ENCODE measurements at regions not wholly inside any gene's neighbourhood (a gene's known extent, or its start where the extent isn't known, plus 50 kb on each side); places are given as distances from the start of the nearest gene placed in this dataset.

GRCh38 chr1:188941986-188942385 lies 1535.7 kb downstream of the BRINP3 start:
- Histone ChIP-seq H3K27me3 (ENCODE audit: insufficient read depth, low read length, poor library complexity, severe bottlenecking) (no peaks in the 10 kb centered on the region), H3K27ac (ENCODE audit: low read depth, low read length) (no peak overlapping the region), H3K4me1 (ENCODE audit: insufficient read depth, low read length) (no peaks in the 10 kb centered on the region), H3K9me3 (ENCODE audit: low read length) (no peaks in the 10 kb centered on the region), H3K36me3 (ENCODE audit: insufficient read depth, low read length) (no peaks in the 10 kb centered on the region), H3K4me3 (ENCODE audit: low read length) (no peak overlapping the region)
- H3K27ac Mint-ChIP-seq, result no peak overlapping the region
- H3K4me1 Mint-ChIP-seq, result no peaks in the 10 kb centered on the region
- H3K9me3 Mint-ChIP-seq, result peaks cover 0 to 32% (median 9%) of the 10 kb centered on the region in 5 donors
- DNase-seq, result no peak
- CTCF ChIA-PET, result no interaction called here
- no peak overlapping the region for H3K4me3 Mint-ChIP-seq
- no peaks in the 10 kb centered on the region for H3K36me3 Mint-ChIP-seq
- POLR2A ChIA-PET, result no interaction called here
- no peaks in the 10 kb centered on the region for H3K27me3 Mint-ChIP-seq

DNA sequence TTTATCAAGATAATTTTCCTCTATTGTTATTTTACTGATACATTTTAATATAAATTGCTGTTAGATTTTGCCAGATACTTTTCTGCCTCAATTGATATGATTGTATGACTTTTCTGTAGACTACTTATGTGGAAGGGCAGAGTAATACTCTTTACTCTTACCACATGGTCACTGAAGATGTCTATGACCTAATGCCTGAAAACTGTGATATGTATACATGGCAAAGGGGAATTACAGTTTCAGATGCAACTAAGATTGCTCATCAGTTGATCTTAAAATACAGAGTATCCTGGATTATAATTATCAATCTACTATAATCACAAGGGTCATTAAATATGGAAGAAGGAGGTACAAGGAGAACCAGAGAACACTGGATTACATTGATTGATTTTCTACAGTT lies 1528.0 kb downstream of the BRINP3 start:
- no peaks in the 10 kb centered on the region for H3K27me3 Mint-ChIP-seq
- ChIA-PET CTCF (no interaction called here), POLR2A (no interaction called here)
- H3K4me3 ChIP-seq (ENCODE audit: low read length), result no peak overlapping the region
- H3K4me1 Mint-ChIP-seq, result no peaks in the 10 kb centered on the region
- no peaks in the 10 kb centered on the region for H3K36me3 ChIP-seq (ENCODE audit: insufficient read depth, low read length)
- no peaks in the 10 kb centered on the region for H3K9me3 ChIP-seq (ENCODE audit: low read length)
- H3K4me3 Mint-ChIP-seq, result no peak overlapping the region
- no peaks in the 10 kb centered on the region for H3K4me1 ChIP-seq (ENCODE audit: insufficient read depth, low read length)
- no peak overlapping the region for H3K27ac ChIP-seq (ENCODE audit: low read depth, low read length)
- no peak for DNase-seq
- H3K36me3 Mint-ChIP-seq, result no peaks in the 10 kb centered on the region
- H3K9me3 Mint-ChIP-seq, result peaks cover 3 to 29% (median 6%) of the 10 kb centered on the region in 5 donors
- no peaks in the 10 kb centered on the region for H3K27me3 ChIP-seq (ENCODE audit: insufficient read depth, low read length, poor library complexity, severe bottlenecking)
- no peak overlapping the region for H3K27ac Mint-ChIP-seq

GRCh38 chr1:188958461-188959115 lies 1519.1 kb downstream of the BRINP3 start:
- Mint-ChIP-seq H3K4me1 (no peaks in the 10 kb centered on the region), H3K9me3 (peaks cover 19 to 43% (median 25%) of the 10 kb centered on the region in 5 donors), H3K36me3 (peaks cover 0 to 6% (median 0%) of the 10 kb centered on the region in 3 donors), H3K4me3 (no peak overlapping the region), H3K27ac (no peak overlapping the region), H3K27me3 (no peaks in the 10 kb centered on the region)
- H3K4me3 ChIP-seq (ENCODE audit: low read length), result no peak overlapping the region
- no peak overlapping the region for H3K27ac ChIP-seq (ENCODE audit: low read depth, low read length)
- no peaks in the 10 kb centered on the region for H3K4me1 ChIP-seq (ENCODE audit: insufficient read depth, low read length)
- DNase-seq, result no peak
- ChIA-PET POLR2A (no interaction called here), CTCF (no interaction called here)
- no peaks in the 10 kb centered on the region for H3K27me3 ChIP-seq (ENCODE audit: insufficient read depth, low read length, poor library complexity, severe bottlenecking)
- H3K36me3 ChIP-seq (ENCODE audit: insufficient read depth, low read length), result no peaks in the 10 kb centered on the region
- H3K9me3 ChIP-seq (ENCODE audit: low read length), result no peaks in the 10 kb centered on the region

- no peak for DNase-seq
- no peaks in the 10 kb centered on the region for H3K4me1 ChIP-seq (ENCODE audit: insufficient read depth, low read length)
- H3K36me3 ChIP-seq (ENCODE audit: insufficient read depth, low read length), result no peaks in the 10 kb centered on the region
- Mint-ChIP-seq H3K4me3 (no peak overlapping the region), H3K27me3 (no peaks in the 10 kb centered on the region), H3K9me3 (peaks cover 6 to 36% (median 26%) of the 10 kb centered on the region in 5 donors), H3K4me1 (no peaks in the 10 kb centered on the region), H3K27ac (no peak overlapping the region), H3K36me3 (no peaks in the 10 kb centered on the region)
- no peak overlapping the region for H3K27ac ChIP-seq (ENCODE audit: low read depth, low read length)
- CTCF ChIA-PET, result no interaction called here
- POLR2A ChIA-PET, result no interaction called here
- no peak overlapping the region for H3K4me3 ChIP-seq (ENCODE audit: low read length)
- no peaks in the 10 kb centered on the region for H3K27me3 ChIP-seq (ENCODE audit: insufficient read depth, low read length, poor library complexity, severe bottlenecking)
- no peaks in the 10 kb centered on the region for H3K9me3 ChIP-seq (ENCODE audit: low read length)
These were observed 1490.8 kb downstream of the BRINP3 start for GRCh38 chr1:188986745-188987417.

DNA sequence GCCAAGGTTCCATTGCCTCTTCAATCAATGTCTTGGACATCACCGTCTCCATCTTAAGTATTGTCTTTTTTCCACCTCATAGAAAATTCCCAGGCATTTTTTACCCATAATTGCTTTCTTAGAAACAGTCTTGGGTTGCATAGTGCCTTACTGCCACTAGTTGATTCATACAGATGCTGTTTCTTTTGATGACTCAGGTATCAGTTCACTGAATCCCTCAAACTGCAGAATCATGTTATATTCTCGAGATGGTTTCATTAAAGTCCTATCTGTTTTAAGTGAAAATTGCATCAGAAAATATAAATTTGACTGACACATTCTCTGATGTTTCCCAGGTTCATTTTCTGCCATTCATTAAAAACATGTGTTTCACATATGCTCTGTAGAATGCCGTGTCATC lies 1489.1 kb downstream of the BRINP3 start:
- no peak overlapping the region for H3K27ac ChIP-seq (ENCODE audit: low read depth, low read length)
- Mint-ChIP-seq H3K27ac (no peak overlapping the region), H3K36me3 (no peaks in the 10 kb centered on the region), H3K4me3 (no peak overlapping the region), H3K27me3 (no peaks in the 10 kb centered on the region), H3K4me1 (no peaks in the 10 kb centered on the region), H3K9me3 (peaks cover 6 to 26% (median 21%) of the 10 kb centered on the region in 5 donors)
- no peaks in the 10 kb centered on the region for H3K4me1 ChIP-seq (ENCODE audit: insufficient read depth, low read length)
- ChIA-PET CTCF (no interaction called here), POLR2A (no interaction called here)
- no peaks in the 10 kb centered on the region for H3K9me3 ChIP-seq (ENCODE audit: low read length)
- H3K36me3 ChIP-seq (ENCODE audit: insufficient read depth, low read length), result no peaks in the 10 kb centered on the region
- no peak for DNase-seq
- no peaks in the 10 kb centered on the region for H3K27me3 ChIP-seq (ENCODE audit: insufficient read depth, low read length, poor library complexity, severe bottlenecking)
- H3K4me3 ChIP-seq (ENCODE audit: low read length), result no peak overlapping the region

- no peaks in the 10 kb centered on the region for H3K36me3 Mint-ChIP-seq
- Histone ChIP-seq H3K27me3 (ENCODE audit: insufficient read depth, low read length, poor library complexity, severe bottlenecking) (no peaks in the 10 kb centered on the region), H3K4me1 (ENCODE audit: insufficient read depth, low read length) (no peaks in the 10 kb centered on the region), H3K36me3 (ENCODE audit: insufficient read depth, low read length) (no peaks in the 10 kb centered on the region), H3K27ac (ENCODE audit: low read depth, low read length) (no peak overlapping the region), H3K4me3 (ENCODE audit: low read length) (no peak overlapping the region), H3K9me3 (ENCODE audit: low read length) (no peaks in the 10 kb centered on the region)
- DNase-seq, result no peak
- peaks cover 3 to 21% (median 8%) of the 10 kb centered on the region in 5 donors for H3K9me3 Mint-ChIP-seq
- no peaks in the 10 kb centered on the region for H3K4me1 Mint-ChIP-seq
- ChIA-PET CTCF (no interaction called here), POLR2A (no interaction called here)
- H3K4me3 Mint-ChIP-seq, result no peak overlapping the region
- no peaks in the 10 kb centered on the region for H3K27me3 Mint-ChIP-seq
- no peak overlapping the region for H3K27ac Mint-ChIP-seq
These were observed 1486.3 kb downstream of the BRINP3 start for GRCh38 chr1:188991221-188991930.

DNA sequence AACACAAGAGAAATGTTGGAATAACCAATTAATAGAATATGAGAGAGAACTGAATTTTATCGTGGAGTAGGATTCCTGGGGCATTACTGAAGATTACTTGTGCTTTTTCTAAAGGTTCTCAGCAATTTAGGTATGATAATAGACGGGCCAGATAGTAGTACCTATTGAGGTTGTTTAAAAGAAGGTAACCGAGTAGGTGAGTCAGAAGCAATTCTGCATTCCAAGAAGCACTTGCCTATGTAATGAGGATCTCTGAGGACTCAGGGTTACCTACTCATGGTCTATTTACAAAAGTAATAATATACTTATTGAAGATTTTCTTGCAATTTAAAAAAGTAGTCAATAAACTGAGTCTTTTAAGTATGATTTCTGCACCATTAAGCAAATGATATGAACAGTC lies 1469.8 kb downstream of the BRINP3 start:
- H3K4me3 Mint-ChIP-seq, result no peak overlapping the region
- Histone ChIP-seq H3K36me3 (ENCODE audit: insufficient read depth, low read length) (no peaks in the 10 kb centered on the region), H3K27me3 (ENCODE audit: insufficient read depth, low read length, poor library complexity, severe bottlenecking) (no peaks in the 10 kb centered on the region), H3K4me1 (ENCODE audit: insufficient read depth, low read length) (no peaks in the 10 kb centered on the region), H3K9me3 (ENCODE audit: low read length) (no peaks in the 10 kb centered on the region), H3K4me3 (ENCODE audit: low read length) (no peak overlapping the region), H3K27ac (ENCODE audit: low read depth, low read length) (no peak overlapping the region)
- no peaks in the 10 kb centered on the region for H3K36me3 Mint-ChIP-seq
- H3K27ac Mint-ChIP-seq, result no peak overlapping the region
- POLR2A ChIA-PET, result no interaction called here
- DNase-seq, result no peak
- no peaks in the 10 kb centered on the region for H3K27me3 Mint-ChIP-seq
- no peaks in the 10 kb centered on the region for H3K4me1 Mint-ChIP-seq
- CTCF ChIA-PET, result no interaction called here
- peaks cover 0 to 35% (median 2%) of the 10 kb centered on the region in 5 donors for H3K9me3 Mint-ChIP-seq

GRCh38 chr1:189021577-189021976 lies 1456.1 kb downstream of the BRINP3 start:
- POLR2A ChIA-PET, result no interaction called here
- no peak overlapping the region for H3K27ac Mint-ChIP-seq

More at GRCh38 chr1:189021577-189021976, 1456.1 kb downstream of the BRINP3 start:
- Histone ChIP-seq H3K4me3 (ENCODE audit: low read length) (no peak overlapping the region), H3K9me3 (ENCODE audit: low read length) (no peaks in the 10 kb centered on the region), H3K36me3 (ENCODE audit: insufficient read depth, low read length) (no peaks in the 10 kb centered on the region), H3K27me3 (ENCODE audit: insufficient read depth, low read length, poor library complexity, severe bottlenecking) (no peaks in the 10 kb centered on the region), H3K4me1 (ENCODE audit: insufficient read depth, low read length) (no peaks in the 10 kb centered on the region), H3K27ac (ENCODE audit: low read depth, low read length) (no peak overlapping the region)
- CTCF ChIA-PET, result no interaction called here
- Mint-ChIP-seq H3K9me3 (peaks cover 11 to 34% (median 17%) of the 10 kb centered on the region in 5 donors), H3K4me1 (no peaks in the 10 kb centered on the region), H3K36me3 (no peaks in the 10 kb centered on the region), H3K4me3 (no peak overlapping the region), H3K27me3 (no peaks in the 10 kb centered on the region)
- no peak for DNase-seq
